Type B pancreatic cell (in vitro differentiated cells): ENCODE measurements at regions not wholly inside any gene's neighbourhood (a gene's known extent, or its start where the extent isn't known, plus 50 kb on each side); places are given as distances from the start of the nearest gene placed in this dataset.

Experiments used
- DNase-seq: peaks from one replicate; pipeline ENCODE4 v3.0.0; 2021; ENCODE audit warnings: mixed read lengths; ENCODE audit not compliant: unreplicated experiment; ENCODE audit errors: extremely low spot score
- H3K27ac Mint-ChIP-seq: 2 replicates; pipeline ENCODE4 v1.8.0; 2021; ENCODE audit warnings: mild to moderate bottlenecking, mixed read lengths
- H3K27me3 Mint-ChIP-seq: 2 replicates; pipeline ENCODE4 v1.8.0; 2021; ENCODE audit warnings: mixed read lengths
- H3K36me3 Mint-ChIP-seq: 2 replicates; pipeline ENCODE4 v1.8.0; 2021; ENCODE audit warnings: mixed read lengths
- H3K4me1 Mint-ChIP-seq: one replicate; pipeline ENCODE4 v1.8.0; 2021; ENCODE audit warnings: mixed read lengths; ENCODE audit not compliant: unreplicated experiment
- H3K4me3 Mint-ChIP-seq: 2 replicates; pipeline ENCODE4 v1.8.0; 2021; ENCODE audit warnings: mild to moderate bottlenecking, mixed read lengths
- H3K9me3 Mint-ChIP-seq: 2 replicates; pipeline ENCODE4 v1.8.0; 2021; ENCODE audit warnings: mixed read lengths
- CTCF ChIP-seq: fragments of 200-600 bp; sonication (generic); conservative IDR thresholded peaks from 2 replicates; pipeline ENCODE4 v1.5.0; 2021; ENCODE audit warnings: antibody characterized with exemption, mild to moderate bottlenecking

- Mint-ChIP-seq H3K27ac (peak overlapping the region; percentile 81), H3K4me1 (peaks cover 77% of the 10 kb centered on the region), H3K4me3 (peak overlapping the region; percentile 73), H3K9me3 (no peaks in the 10 kb centered on the region), H3K27me3 (no peaks in the 10 kb centered on the region), H3K36me3 (no peaks in the 10 kb centered on the region)
- DNase-seq, result no peak
- TF ChIP-seq CTCF, result no peak
These were observed 453.8 kb upstream of the KCNMB2 start for GRCh38 chr3:178082326-178082906.

- no peak for DNase-seq
- Mint-ChIP-seq H3K36me3 (no peaks in the 10 kb centered on the region), H3K27ac (peak overlapping the region; percentile 57), H3K27me3 (no peaks in the 10 kb centered on the region), H3K9me3 (no peaks in the 10 kb centered on the region), H3K4me3 (peak overlapping the region; percentile 61), H3K4me1 (peaks cover 87% of the 10 kb centered on the region)
- peak; percentile 80 for TF ChIP-seq CTCF
These were observed 452.1 kb upstream of the KCNMB2 start for GRCh38 chr3:178083906-178084866.

GRCh38 chr3:178084938-178085816, 451.1 kb upstream of the KCNMB2 start:
- peaks cover 86% of the 10 kb centered on the region for H3K4me1 Mint-ChIP-seq
- no peaks in the 10 kb centered on the region for H3K36me3 Mint-ChIP-seq
- peak; percentile 75 for DNase-seq
- peak overlapping the region; percentile 61 for H3K4me3 Mint-ChIP-seq
- no peaks in the 10 kb centered on the region for H3K27me3 Mint-ChIP-seq
- H3K27ac Mint-ChIP-seq, result peak overlapping the region; percentile 57
- no peak for TF ChIP-seq CTCF
- H3K9me3 Mint-ChIP-seq, result no peaks in the 10 kb centered on the region

GRCh38 chr3:178085817-178086123, 450.5 kb upstream of the KCNMB2 start:
- Mint-ChIP-seq H3K4me3 (no peak overlapping the region), H3K27ac (peak overlapping the region; percentile 57), H3K27me3 (no peaks in the 10 kb centered on the region), H3K36me3 (no peaks in the 10 kb centered on the region), H3K9me3 (no peaks in the 10 kb centered on the region), H3K4me1 (peaks cover 80% of the 10 kb centered on the region)
- TF ChIP-seq CTCF, result no peak
- DNase-seq, result no peak

- H3K36me3 Mint-ChIP-seq, result no peaks in the 10 kb centered on the region
- H3K4me3 Mint-ChIP-seq, result no peak overlapping the region
- no peak for DNase-seq
- H3K9me3 Mint-ChIP-seq, result no peaks in the 10 kb centered on the region
- H3K27ac Mint-ChIP-seq, result peak overlapping the region; percentile 57
- H3K27me3 Mint-ChIP-seq, result no peaks in the 10 kb centered on the region
- TF ChIP-seq CTCF, result no peak
- H3K4me1 Mint-ChIP-seq, result peaks cover 75% of the 10 kb centered on the region
These were observed 450.0 kb upstream of the KCNMB2 start for GRCh38 chr3:178086144-178086825.
